GM21526 (cell line): ENCODE measurements at regions not wholly inside any gene's neighbourhood (a gene's known extent, or its start where the extent isn't known, plus 50 kb on each side); places are given as distances from the start of the nearest gene placed in this dataset.

Source experiments
- ATAC-seq: cut with Tn5 transposase; IDR thresholded peaks from one replicate; pipeline ENCODE4 v1.9.1; 2021; ENCODE audit warnings: moderate library complexity; ENCODE audit not compliant: unreplicated experiment, low FRiP score

- no peak for ATAC-seq
Measured at GRCh38 chr5:31100047-31100575, 93.4 kb upstream of the CDH6 start.

DNA sequence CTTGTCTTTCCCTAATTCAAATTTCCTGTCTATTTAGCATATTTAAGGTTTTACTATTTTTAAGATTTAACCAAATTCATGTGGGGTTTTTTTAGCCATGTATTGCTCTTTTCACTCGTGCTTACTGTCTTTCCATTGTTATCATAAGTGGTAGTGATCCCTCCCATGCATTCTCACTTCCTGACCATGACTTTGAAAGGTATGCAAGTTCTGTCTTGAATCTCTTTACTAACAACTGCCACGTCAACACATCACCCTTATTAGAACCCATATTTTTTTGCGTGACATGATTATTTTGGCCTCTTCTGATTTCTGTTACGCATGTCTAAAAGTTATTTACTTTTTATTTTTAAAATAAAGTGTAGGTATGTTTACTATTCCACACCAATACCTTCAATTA lies 94.7 kb upstream of the CDH6 start:
- ATAC-seq, result no peak

DNA sequence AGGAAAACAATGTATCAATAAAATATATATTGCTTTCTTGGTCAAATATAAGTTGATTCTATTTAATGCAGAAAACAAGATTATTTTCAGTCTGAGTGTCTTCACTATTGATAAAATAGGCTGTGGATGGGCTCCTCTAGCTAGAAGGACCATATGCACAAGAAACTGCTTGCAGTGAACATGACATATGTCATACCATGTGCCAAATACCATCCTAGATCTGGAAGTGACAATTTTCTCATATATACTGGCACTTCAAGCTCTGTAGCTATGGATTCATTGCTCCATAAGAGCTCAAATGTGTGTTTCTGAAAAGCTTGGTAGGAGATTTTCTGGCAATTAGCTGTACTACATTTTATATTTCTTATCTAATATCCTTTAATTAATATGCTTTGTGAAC lies 95.6 kb upstream of the CDH6 start:
- no peak for ATAC-seq

DNA sequence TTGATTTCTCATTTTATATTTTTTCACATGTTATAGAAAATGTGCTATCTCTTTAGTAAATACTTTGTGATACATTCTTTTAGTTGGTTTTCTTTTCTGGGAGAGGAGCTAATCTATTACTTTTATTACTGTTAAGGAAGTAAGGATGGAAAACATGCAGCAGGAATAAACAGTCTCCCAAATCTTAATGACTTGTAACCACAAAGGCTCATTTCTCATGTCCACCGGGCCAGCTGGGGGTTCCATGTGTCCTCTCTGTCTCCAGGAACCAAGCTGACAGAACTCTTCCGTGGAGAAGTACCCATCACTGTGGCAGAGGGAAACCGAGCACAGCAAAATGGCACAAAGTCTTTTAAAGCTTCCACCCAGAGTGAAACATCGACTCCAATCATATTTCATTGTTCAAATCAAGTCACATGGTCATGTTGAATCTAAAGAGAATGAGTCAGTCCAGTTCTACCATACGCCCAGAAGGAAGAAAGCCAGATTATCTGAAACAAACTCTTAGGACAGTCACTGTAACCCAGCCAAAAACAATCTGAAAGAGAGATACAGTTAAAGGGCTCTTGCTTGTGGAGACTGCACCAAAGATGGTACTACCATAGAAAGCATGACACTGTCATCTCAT lies 97.1 kb upstream of the CDH6 start:
- ATAC-seq, result no peak

DNA sequence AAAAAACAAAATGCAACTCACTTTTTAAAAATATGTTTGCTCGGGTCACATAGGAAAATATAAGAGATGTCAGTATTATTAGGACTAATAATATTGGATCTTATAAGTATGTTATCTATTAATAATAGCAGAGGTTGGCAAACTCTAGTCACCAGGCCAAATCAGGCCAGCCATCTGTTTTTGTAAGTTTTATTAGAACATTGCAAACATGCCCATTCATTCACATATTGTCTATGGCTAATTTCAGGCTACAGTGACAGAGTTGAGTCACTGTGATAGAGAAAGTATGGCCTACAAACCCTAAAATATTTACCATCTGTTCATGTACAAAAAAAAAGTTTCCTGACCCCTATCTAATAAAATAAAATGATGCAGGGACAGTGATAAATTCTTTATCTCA lies 97.7 kb upstream of the CDH6 start:
- no peak for ATAC-seq

DNA sequence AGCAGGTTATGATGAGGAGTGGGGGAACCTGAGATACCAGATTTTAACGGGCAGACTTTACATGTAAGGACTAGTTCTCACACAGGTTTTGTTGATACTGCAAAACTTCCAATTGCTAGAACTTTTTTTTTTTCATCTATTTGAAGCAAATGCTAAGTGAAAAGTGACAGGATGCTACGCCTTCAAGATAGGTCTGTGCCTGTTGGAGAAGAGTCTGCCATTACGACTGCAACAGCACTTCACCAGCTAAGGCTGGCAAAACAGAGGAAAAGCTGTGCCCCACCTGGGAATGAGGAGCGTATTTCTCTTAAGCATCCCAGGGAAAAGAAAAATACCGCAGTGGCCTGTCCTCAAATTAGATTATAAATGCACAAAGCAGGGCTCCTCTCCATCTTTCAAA lies 102.0 kb upstream of the CDH6 start:
- ATAC-seq, result no peak

DNA sequence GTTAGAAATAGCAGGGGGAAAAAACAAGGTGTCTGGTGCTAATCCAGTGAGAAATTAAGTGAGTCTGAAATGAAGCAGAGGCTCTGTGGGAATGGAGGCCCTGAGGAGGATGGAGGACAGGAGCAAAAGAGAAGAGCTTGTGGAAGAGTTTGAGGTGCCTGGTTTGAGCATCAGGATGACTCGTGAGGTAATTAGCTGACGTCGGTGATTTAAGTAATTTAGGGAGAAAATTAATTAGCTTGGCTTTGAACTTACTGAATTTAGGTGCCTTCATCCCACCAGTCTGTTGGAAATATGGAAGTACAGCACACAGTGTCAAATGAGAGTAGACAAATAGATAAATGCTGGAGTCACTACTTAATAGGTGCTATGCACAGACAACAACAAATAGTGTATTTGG lies 103.0 kb upstream of the CDH6 start:
- ATAC-seq, result no peak

DNA sequence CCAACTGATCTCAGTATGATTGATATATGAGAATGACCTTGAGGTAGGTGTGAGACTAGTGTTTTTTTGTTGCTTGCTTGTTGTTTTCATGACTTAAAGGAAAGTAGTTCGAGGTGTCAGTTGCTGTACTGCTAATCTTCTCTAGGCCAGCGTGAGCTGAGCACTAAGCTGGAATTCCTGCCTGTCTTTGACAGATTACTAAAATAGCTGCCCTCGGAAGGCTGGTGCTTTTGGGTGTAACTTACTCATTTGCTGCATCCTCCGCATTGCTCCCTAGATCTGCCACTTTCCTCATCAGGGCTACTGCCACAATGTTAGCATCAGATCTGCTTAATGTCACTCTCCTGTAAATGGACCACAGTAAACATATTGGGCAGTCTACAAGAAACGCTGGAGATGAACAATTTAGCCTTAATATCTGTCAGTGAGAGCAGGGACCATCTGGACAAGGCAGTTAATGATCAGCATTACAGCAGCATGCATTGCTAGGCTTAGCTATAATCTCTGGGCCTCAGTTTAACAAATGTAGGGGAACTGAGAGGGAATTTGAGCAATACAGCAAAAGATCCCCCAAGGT lies 106.6 kb upstream of the CDH6 start:
- no peak for ATAC-seq

- no peak for ATAC-seq
Measured at GRCh38 chr5:31084871-31085270, 108.6 kb upstream of the CDH6 start.

DNA sequence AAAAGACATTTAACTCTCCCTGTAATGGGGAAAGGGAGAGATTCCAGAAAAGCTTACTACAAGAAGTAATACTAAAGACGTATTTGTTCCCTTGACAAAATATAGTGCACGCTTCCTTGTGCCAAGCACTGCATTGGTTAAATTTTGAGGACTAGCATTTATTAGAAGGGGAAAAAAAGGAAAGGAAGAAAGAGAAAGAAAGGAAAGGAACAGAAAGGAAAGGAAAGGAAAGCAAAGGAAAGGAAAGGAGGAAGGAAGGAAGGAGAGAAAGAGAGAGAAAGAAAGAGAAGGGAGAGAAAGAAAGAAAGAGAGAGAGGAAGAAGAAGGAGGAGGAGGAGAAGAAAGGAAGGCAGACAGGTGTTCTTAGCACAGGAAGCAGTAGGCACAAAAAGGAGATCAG lies 110.1 kb upstream of the CDH6 start:
- no peak for ATAC-seq

GRCh38 chr5:31079668-31080067 lies 113.8 kb upstream of the CDH6 start:
- ATAC-seq, result no peak

- no peak for ATAC-seq
Measured at GRCh38 chr5:31078956-31079355, 114.5 kb upstream of the CDH6 start.

GRCh38 chr5:31075981-31076380 lies 117.5 kb upstream of the CDH6 start:
- ATAC-seq, result no peak

GRCh38 chr5:31068287-31068686 lies 125.2 kb upstream of the CDH6 start:
- ATAC-seq, result no peak

- ATAC-seq, result no peak
Measured at GRCh38 chr5:31066655-31067328, 126.7 kb upstream of the CDH6 start.

GRCh38 chr5:31064215-31064614 lies 129.3 kb upstream of the CDH6 start:
- no peak for ATAC-seq

- ATAC-seq, result no peak
Measured at GRCh38 chr5:31062902-31063580, 130.4 kb upstream of the CDH6 start.

DNA sequence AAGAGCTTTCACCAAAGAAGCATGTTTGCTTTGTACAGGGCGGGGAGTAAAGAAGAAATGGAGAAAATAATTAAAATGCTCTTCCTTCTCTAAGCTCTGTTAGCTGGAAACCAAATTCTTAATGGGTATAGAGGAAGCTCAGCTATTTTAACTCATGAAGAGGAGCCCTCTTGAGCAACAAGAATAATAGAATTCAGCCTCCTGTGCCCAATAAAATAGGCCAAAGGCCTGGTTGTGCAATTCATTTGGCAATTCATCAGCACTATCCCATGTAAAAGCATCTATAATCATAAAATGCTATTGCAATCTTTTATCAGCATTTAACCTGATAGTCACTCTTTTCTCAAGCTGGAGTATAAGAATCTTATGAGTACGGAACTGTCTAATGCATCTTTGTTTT lies 133.6 kb upstream of the CDH6 start:
- ATAC-seq, result no peak

- no peak for ATAC-seq
Measured at GRCh38 chr5:31054453-31054852, 139.0 kb upstream of the CDH6 start.

DNA sequence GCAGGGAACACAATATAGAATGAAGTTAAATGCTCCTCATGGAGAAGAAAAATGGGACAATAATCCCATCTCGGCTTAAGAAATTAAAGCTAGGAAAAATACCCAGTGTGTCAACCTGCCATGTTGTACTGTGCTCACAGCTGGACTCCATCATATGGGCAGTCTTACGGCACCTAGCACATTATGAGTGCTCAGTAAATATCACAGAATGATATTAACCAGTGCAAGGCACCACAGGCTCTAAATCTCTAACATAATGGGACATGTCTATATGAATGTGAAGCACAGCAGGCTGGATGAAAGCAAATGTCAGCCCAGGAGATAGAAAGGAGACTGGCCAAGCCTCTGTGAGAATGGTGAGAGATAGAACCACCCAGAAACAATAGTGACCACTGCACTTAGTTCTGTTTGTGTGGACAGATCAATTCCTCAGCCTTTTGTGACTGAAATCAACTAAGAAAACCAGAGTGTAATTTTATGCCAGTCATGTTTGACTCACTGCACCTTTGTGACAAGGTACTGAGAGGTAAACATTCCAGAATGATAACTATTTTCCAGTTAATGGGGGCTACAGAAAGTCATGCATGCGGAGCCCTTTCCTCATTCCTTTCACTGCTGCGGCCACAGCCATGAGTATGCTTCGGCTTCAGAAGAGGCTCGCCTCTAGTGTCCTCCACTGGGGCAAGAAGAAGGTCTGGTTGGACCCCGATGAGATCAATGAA lies 140.4 kb upstream of the CDH6 start:
- no peak for ATAC-seq

- ATAC-seq, result no peak
Measured at GRCh38 chr5:31051316-31051715, 142.2 kb upstream of the CDH6 start.
